GM12875 (cell line): ENCODE measurements at regions not wholly inside any gene's neighbourhood (a gene's known extent, or its start where the extent isn't known, plus 50 kb on each side); places are given as distances from the start of the nearest gene placed in this dataset.

Experiments used
- H3K4me3 ChIP-seq: one replicate; pipeline ENCODE4 v1.5.1; 2011; ENCODE audit warnings: low read depth, low read length, control low read depth
- TF ChIP-seq, protein P1 (sequence below): IDR thresholded peaks from 2 replicates; pipeline ENCODE4 v1.5.1; 2011; ENCODE audit warnings: low read depth, mild to moderate bottlenecking, control low read depth, inconsistent platforms, low read length, moderate library complexity, borderline replicate concordance; ENCODE audit not compliant: insufficient read depth

DNA sequence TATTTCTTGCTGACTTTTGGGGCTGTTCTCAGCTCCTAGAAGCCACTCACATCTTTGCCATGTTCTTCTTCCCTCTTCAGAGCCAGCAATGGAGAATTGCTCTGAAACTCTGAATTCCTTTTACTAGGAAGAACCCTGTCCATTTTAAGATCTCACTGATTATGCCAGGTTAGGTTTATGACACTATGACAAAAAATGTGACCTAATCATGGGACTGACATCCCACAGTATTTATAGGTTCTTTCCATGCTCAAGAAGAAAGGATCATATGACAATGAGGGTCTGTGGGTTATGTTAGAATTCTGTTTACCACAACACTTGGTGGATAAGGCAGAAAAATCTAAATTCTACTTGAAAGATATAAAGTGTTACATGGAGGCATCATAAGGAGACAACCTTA, 263.3 kb upstream of the CITED2 start:
- TF ChIP-seq, protein P1, sequence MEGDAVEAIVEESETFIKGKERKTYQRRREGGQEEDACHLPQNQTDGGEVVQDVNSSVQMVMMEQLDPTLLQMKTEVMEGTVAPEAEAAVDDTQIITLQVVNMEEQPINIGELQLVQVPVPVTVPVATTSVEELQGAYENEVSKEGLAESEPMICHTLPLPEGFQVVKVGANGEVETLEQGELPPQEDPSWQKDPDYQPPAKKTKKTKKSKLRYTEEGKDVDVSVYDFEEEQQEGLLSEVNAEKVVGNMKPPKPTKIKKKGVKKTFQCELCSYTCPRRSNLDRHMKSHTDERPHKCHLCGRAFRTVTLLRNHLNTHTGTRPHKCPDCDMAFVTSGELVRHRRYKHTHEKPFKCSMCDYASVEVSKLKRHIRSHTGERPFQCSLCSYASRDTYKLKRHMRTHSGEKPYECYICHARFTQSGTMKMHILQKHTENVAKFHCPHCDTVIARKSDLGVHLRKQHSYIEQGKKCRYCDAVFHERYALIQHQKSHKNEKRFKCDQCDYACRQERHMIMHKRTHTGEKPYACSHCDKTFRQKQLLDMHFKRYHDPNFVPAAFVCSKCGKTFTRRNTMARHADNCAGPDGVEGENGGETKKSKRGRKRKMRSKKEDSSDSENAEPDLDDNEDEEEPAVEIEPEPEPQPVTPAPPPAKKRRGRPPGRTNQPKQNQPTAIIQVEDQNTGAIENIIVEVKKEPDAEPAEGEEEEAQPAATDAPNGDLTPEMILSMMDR, result no peak
- H3K4me3 ChIP-seq, result no peak overlapping the region

DNA sequence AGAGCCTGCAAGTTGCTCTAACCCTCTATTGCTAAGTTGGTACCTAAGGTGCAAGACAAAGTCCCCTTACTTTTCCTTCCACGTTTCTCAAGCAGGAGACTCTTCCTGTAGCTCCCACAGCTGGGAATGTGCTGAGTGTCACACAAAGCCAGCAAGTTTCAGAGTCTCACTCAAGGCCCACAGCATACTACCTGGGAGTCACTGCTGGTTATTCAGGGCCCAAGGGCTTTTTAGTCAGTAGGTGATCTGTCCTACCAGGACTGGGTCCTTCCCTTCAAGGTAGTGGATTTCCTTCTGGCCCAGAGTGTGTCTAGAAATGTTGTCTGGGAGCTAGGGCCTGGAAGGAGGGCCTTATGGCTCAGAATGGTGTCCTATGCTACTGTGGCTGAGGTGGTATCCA, 261.9 kb upstream of the CITED2 start:
- TF ChIP-seq, protein P1, result no peak
- no peak overlapping the region for H3K4me3 ChIP-seq

DNA sequence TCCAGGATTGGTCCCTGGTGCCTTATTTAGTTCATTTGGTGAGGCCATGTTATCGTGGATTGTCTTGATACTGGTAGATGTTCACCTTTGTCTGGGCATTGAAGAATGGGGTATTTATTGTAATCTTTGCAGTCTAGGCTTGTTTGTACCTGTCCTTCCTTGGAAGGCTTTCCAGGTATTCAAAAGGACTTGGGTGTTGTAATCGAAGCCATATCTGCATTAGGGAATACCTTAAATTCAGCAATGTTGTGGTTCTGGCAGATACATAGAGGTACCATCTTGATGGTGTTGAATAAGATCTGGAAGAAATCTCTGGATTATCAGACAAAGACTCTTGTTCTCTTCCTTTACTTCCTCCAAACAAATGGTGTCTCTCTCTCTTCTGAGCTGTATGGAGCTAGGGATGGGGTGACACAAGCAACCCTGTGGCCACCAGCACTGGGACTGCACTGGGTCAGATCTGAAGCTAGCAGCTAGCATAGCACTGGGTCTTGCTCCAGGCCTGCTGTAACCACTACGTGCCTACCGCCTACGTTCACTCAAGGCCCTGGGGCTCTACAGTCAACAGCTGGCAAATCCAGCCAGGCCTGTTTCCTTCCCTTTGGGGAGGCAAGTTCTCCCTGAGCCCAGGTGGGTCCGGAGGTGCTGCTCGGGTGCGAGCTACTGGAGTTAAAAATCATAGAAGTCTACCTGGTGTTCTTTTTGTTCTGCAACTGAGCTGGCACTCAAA, 261.1 kb upstream of the CITED2 start:
- no peak overlapping the region for H3K4me3 ChIP-seq
- TF ChIP-seq, protein P1, result no peak

- TF ChIP-seq, protein P1, result no peak
- no peak overlapping the region for H3K4me3 ChIP-seq
These were observed 258.4 kb upstream of the CITED2 start for GRCh38 chr6:139632840-139633239.

DNA sequence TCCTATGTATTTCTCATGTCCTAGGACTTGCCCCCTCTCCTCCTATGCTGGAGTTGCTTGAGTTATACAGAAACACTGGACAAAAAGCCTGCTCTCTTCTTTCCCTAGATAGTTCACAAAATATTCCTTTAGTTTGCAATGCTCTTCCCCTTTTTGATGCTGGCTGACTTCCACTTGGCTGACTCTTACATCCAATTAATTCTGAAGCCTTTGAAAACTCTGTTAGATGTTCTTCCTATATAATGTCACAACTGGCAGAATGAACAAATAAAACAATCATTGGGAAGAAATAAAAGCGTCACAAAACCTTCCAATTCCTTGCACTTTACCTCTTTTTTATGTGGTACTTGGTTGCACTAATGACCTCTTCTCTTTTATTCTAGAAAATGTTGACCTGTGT, 253.8 kb upstream of the CITED2 start:
- TF ChIP-seq, protein P1, result no peak
- no peak overlapping the region for H3K4me3 ChIP-seq

DNA sequence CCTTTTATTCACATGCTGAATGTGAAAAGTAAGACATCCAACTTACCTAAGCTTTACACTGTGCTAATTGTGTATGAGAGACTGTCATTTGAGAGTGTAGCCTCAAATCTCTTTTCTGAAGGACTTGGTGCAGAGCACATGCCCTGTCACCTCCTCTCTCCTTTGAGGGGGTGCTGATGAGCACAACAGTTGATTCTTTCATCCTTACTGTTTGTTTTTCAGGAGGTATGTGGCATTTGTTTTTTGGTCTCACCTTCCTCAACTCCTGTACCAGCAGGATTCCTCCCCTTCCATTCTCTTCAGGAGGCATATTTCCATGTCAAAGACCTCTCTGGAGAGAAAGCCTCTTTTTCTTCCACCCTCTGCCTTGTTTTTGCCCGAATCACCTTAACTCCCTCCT, 252.6 kb upstream of the CITED2 start:
- no peak overlapping the region for H3K4me3 ChIP-seq
- TF ChIP-seq, protein P1, result no peak
